ENCODE measurements at regions not wholly inside any gene's neighbourhood (a gene's known extent, or its start where the extent isn't known, plus 50 kb on each side); places are given as distances from the start of the nearest gene placed in this dataset.

- TF ChIP-seq ELF1 (IDR thresholded peaks at IDR 0.05; ENCODE audit: borderline replicate concordance, low read depth) (no peak), POLR2AphosphoS5 (IDR thresholded peaks at IDR 0.05; ENCODE audit: low read depth, low read length) (no peak), CTCF (IDR thresholded peaks at IDR 0.05 in 2 of 3, conservative IDR thresholded peaks at IDR 0.05 in 1 of 3; ENCODE audit: borderline replicate concordance in 1 of 3, insufficient read depth in 1 of 3, low read depth in 2 of 3, low read length in 2 of 3) (no peak), RAD21 (IDR thresholded peaks at IDR 0.05; ENCODE audit: low read depth) (no peak), SIN3A (IDR thresholded peaks at IDR 0.05; ENCODE audit: low read depth) (no peak), SP1 (IDR thresholded peaks at IDR 0.05; ENCODE audit: low read depth) (no peak), MAX (IDR thresholded peaks at IDR 0.05) (no peak), JUND (IDR thresholded peaks at IDR 0.05) (no peak), ATF3 (IDR thresholded peaks at IDR 0.05) (no peak), SRF (IDR thresholded peaks at IDR 0.05; ENCODE audit: low read depth) (no peak), ZBTB33 (IDR thresholded peaks at IDR 0.05; ENCODE audit: extremely low read depth, insufficient replicate concordance, low read length) (no peak), EZH2 (IDR thresholded peaks at IDR 0.05) (no peak)
- TF ChIP-seq, protein P1, sequence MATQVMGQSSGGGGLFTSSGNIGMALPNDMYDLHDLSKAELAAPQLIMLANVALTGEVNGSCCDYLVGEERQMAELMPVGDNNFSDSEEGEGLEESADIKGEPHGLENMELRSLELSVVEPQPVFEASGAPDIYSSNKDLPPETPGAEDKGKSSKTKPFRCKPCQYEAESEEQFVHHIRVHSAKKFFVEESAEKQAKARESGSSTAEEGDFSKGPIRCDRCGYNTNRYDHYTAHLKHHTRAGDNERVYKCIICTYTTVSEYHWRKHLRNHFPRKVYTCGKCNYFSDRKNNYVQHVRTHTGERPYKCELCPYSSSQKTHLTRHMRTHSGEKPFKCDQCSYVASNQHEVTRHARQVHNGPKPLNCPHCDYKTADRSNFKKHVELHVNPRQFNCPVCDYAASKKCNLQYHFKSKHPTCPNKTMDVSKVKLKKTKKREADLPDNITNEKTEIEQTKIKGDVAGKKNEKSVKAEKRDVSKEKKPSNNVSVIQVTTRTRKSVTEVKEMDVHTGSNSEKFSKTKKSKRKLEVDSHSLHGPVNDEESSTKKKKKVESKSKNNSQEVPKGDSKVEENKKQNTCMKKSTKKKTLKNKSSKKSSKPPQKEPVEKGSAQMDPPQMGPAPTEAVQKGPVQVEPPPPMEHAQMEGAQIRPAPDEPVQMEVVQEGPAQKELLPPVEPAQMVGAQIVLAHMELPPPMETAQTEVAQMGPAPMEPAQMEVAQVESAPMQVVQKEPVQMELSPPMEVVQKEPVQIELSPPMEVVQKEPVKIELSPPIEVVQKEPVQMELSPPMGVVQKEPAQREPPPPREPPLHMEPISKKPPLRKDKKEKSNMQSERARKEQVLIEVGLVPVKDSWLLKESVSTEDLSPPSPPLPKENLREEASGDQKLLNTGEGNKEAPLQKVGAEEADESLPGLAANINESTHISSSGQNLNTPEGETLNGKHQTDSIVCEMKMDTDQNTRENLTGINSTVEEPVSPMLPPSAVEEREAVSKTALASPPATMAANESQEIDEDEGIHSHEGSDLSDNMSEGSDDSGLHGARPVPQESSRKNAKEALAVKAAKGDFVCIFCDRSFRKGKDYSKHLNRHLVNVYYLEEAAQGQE (IDR thresholded peaks at IDR 0.05; ENCODE audit: low read depth), result no peak
These were observed 181.0 kb downstream of the GIPC2 start for GRCh38 chr1:78226784-78227183.

Measured in HCT116 (cell line).